ENCODE measurements at regions not wholly inside any gene's neighbourhood (a gene's known extent, or its start where the extent isn't known, plus 50 kb on each side); places are given as distances from the start of the nearest gene placed in this dataset.

- TF ChIP-seq CTCF (IDR thresholded peaks at IDR 0.05) (no peak), POLR2A (IDR thresholded peaks at IDR 0.05) (no peak)
Observed at GRCh38 chr2:228848638-228849037, 422.4 kb downstream of the PID1 start.

Measured in Peyer's patch (tissue), 4 donors.